NB4 (cell line): ENCODE measurements at regions not wholly inside any gene's neighbourhood (a gene's known extent, or its start where the extent isn't known, plus 50 kb on each side); places are given as distances from the start of the nearest gene placed in this dataset.

ENCODE experiments used
- DNase-seq: peaks from one replicate; pipeline ENCODE4 v3.0.0; 2010; ENCODE audit warnings: low read depth
- H3K4me3 ChIP-seq: one replicate; pipeline ENCODE4 v1.5.1; 2011; ENCODE audit warnings: mild to moderate bottlenecking, low read depth, low read length, moderate library complexity
- MYC ChIP-seq: IDR thresholded peaks from 2 replicates; pipeline ENCODE4 v1.6.1; 2011; ENCODE audit warnings: low read depth, low read length
- POLR2A ChIP-seq: IDR thresholded peaks from 2 replicates; pipeline ENCODE4 v1.6.1; 2011; ENCODE audit warnings: mild to moderate bottlenecking; ENCODE audit not compliant: insufficient read length; ENCODE audit errors: extremely low read depth
- TF ChIP-seq, protein P1 (sequence below): IDR thresholded peaks from one replicate; pipeline ENCODE4 v1.5.1; 2012; ENCODE audit warnings: low read depth, low read length
- TF ChIP-seq, protein P2 (sequence below): IDR thresholded peaks from 2 replicates; pipeline ENCODE4 v1.6.1; 2011; ENCODE audit warnings: low read depth, low read length

DNA sequence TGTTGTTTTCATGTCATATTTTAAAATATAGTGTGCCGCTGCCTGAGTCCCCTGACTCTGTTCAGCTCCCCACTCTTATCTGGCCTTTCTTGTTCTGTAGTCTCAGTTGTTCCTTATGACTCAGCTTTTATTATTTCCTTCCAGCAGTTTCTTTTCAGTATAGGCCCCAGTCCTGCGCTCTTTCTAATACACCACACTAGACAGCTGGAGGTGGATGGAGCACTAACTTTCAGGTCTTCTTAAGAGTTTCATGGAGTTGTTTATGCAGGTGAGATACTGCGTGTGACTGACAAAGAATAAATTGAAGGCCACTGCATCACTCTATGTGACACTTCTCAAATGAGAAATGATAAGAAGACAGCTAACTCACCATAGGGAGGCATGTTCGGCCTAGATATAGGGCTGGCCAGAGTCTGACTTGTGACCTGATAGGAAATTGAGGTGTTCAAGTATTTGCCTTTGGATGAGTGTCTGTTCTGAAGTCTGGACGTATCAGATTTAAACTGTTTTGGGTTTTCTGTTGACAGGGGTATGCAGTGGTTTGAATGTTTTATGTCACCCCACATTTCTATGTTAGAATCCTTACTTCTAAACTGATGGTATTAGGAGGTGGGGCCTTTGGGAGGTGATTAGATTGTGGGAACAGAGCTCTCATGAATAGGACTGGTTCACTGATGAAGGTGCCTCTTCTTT lies 60.8 kb upstream of the CLMN start:
- TF ChIP-seq POLR2A (no peak), MYC (no peak)
- TF ChIP-seq, protein P1, sequence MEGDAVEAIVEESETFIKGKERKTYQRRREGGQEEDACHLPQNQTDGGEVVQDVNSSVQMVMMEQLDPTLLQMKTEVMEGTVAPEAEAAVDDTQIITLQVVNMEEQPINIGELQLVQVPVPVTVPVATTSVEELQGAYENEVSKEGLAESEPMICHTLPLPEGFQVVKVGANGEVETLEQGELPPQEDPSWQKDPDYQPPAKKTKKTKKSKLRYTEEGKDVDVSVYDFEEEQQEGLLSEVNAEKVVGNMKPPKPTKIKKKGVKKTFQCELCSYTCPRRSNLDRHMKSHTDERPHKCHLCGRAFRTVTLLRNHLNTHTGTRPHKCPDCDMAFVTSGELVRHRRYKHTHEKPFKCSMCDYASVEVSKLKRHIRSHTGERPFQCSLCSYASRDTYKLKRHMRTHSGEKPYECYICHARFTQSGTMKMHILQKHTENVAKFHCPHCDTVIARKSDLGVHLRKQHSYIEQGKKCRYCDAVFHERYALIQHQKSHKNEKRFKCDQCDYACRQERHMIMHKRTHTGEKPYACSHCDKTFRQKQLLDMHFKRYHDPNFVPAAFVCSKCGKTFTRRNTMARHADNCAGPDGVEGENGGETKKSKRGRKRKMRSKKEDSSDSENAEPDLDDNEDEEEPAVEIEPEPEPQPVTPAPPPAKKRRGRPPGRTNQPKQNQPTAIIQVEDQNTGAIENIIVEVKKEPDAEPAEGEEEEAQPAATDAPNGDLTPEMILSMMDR: no peak
- TF ChIP-seq, protein P2, sequence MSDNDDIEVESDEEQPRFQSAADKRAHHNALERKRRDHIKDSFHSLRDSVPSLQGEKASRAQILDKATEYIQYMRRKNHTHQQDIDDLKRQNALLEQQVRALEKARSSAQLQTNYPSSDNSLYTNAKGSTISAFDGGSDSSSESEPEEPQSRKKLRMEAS: no peak
- no peak for DNase-seq
- H3K4me3 ChIP-seq: no peak overlapping the region

DNA sequence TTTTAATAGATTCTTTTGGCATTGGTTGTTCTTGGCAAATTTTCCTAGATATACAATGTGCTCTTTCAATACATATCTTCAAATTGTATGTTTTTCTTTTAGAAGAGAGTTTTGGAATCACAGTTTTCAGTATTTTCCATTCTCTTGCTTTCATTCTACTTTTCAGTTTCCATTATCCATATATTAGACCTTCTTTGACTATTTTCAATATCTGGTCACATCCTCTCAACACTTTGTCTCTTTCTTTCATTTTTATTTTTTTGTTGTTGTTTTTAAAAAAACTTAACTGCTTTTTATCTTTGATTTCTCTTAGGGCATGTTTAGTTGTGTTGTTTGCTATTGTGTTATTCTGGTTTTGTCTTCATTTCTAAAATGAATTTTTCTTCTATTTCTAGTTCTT lies 59.9 kb upstream of the CLMN start:
- no peak overlapping the region for H3K4me3 ChIP-seq
- no peak for DNase-seq
- TF ChIP-seq MYC (no peak), POLR2A (no peak)
- TF ChIP-seq, protein P1: no peak
- TF ChIP-seq, protein P2: no peak

DNA sequence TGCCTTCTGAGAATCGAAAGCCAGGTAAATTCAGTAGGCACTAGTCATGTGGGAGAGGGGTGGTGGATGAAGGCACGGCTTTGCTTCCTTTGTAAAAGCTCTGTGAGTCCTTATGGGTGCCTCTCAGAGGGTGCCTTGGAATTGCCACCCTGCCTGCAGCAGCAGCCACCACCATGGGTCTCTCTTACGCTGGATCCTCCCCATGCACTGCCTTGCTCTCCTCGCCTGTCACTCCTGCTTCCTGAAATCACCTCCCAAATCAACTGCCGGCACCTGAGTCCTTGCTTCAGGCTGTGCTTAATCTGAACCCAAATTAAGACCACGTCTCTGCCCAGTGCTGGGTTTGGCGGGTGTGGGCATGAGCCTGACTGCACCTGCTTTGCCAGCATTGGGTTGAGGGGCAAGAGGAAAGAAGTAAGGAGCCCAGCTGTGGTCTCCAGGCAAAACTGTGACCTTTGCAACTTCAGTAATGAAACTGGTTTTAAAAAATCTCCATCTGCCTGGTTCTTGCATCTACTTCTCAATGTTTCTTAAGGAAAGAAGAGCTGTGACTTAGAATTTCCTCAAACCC lies 55.9 kb upstream of the CLMN start:
- no peak overlapping the region for H3K4me3 ChIP-seq
- no peak for DNase-seq
- TF ChIP-seq, protein P2: no peak
- TF ChIP-seq POLR2A: no peak
- TF ChIP-seq MYC: no peak
- TF ChIP-seq, protein P1: no peak

DNA sequence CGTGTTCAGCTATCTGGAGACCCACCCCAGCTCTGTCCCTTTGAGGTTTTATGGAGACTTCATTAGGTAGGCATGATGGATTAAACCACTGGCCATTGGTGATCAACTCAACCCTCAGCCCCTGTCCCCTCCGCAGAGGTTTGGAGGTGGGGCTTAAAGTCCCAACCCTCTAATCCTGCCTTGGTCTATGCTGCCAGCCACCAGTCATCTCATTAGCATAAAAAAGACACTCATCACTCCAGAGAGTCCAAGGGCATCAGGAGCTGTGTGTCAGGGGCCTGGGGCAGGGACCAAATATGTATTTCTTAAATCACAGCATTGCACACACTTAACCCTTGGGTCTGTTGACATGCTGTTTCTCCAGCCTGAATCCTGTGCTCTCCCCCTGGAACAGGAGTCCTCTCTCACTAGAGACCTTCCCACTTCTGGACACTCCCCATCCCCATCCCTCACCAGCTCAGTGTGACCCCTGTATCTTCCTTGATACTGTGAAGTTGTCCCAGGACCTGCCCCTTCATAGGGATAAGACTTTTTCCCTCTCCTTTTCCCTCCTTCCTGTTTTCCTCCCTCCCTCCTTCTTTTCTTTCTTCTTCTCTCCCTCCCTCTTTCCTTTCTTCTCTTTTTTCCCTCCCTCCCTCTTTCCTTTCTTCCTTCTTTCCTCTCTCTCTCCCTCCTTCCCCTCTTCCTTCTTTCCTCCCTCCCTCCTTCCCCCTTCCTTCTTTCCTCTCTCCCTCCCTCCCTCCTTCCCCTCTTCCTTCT lies 54.7 kb upstream of the CLMN start:
- H3K4me3 ChIP-seq: no peak overlapping the region
- no peak for TF ChIP-seq MYC
- TF ChIP-seq, protein P2: no peak
- DNase-seq: no peak

DNA sequence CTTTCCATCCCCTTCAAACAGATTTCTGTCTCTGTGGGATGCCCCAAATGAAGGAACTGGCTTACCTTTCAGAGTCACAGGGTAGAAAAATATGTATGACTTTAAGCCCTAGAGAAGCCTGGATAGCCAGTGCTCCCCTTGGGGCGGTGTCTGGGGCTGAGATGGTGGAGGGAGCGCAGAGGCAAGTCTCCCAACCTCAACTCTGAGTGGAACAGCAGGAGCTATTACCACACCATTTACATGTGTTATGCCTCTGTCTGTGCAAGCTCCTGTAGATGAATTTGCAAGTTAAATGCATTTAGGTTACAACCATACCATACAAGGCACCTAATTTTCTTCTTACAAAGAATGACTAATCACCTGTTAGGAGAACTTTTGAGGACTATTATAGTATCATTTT lies 50.4 kb upstream of the CLMN start:
- TF ChIP-seq POLR2A (no peak), MYC (no peak)
- TF ChIP-seq, protein P1: no peak
- TF ChIP-seq, protein P2: no peak
- H3K4me3 ChIP-seq: no peak overlapping the region
- DNase-seq: no peak
